Natural killer cell (primary cell): ENCODE measurements at regions not wholly inside any gene's neighbourhood (a gene's known extent, or its start where the extent isn't known, plus 50 kb on each side); places are given as distances from the start of the nearest gene placed in this dataset.

Source experiments
- ATAC-seq, 3 donors: fragments of 150-1000 bp in 2 of 3; fragments of 200-7000 bp in 1 of 3; cut with Tn5 transposase; 1 replicate in 1 of 3; 2 replicates in 2 of 3; pipeline ENCODE4 v1.10.0; 2021; ENCODE audit warnings: mild to moderate bottlenecking in 2 of 3, moderate library complexity in 2 of 3
- DNase-seq, 2 donors: peaks; one replicate each; pipeline versions ENCODE4 v3.0.0 to v3.0.0-alpha.2; 2013 to 2021; ENCODE audit warnings: mixed read lengths in 1 of 2
- H3K27ac ChIP-seq: one replicate; pipeline ENCODE4 v1.5.1; 2013; ENCODE audit warnings: mild to moderate bottlenecking, low read length
- H3K27me3 ChIP-seq: one replicate; pipeline ENCODE4 v1.6.1; 2013; ENCODE audit warnings: low read length; ENCODE audit not compliant: control insufficient read depth, insufficient read depth
- H3K36me3 ChIP-seq: one replicate; pipeline ENCODE4 v1.6.1; 2013; ENCODE audit warnings: low read length; ENCODE audit not compliant: control insufficient read depth, insufficient read depth
- H3K4me1 ChIP-seq: one replicate; pipeline ENCODE4 v1.6.1; 2013; ENCODE audit warnings: low read length; ENCODE audit not compliant: control insufficient read depth, insufficient read depth
- H3K4me3 ChIP-seq: one replicate; pipeline ENCODE4 v1.5.1; 2013; ENCODE audit warnings: low read length
- H3K9me3 ChIP-seq: one replicate; pipeline ENCODE4 v1.6.1; 2013; ENCODE audit warnings: low read length; ENCODE audit not compliant: control insufficient read depth, insufficient read depth
- H3K27ac Mint-ChIP-seq, 2 donors: one replicate each; pipeline ENCODE4 v1.8.0; 2022; ENCODE audit warnings: mild to moderate bottlenecking in 2 of 2, mixed read lengths in 2 of 2, moderate library complexity in 1 of 2
- H3K27me3 Mint-ChIP-seq, 2 donors: one replicate each; pipeline ENCODE4 v1.8.0; 2022; ENCODE audit warnings: low read depth in 2 of 2, mixed read lengths in 2 of 2
- H3K36me3 Mint-ChIP-seq: one replicate; pipeline ENCODE4 v1.8.0; 2022; ENCODE audit warnings: mixed read lengths
- H3K4me1 Mint-ChIP-seq, 2 donors: one replicate each; pipeline ENCODE4 v1.8.0; 2022; ENCODE audit warnings: mixed read lengths in 2 of 2
- H3K4me3 Mint-ChIP-seq: one replicate; pipeline ENCODE4 v1.8.0; 2022; ENCODE audit warnings: mild to moderate bottlenecking, moderate library complexity, mixed read lengths
- H3K9me3 Mint-ChIP-seq, 2 donors: one replicate each; pipeline ENCODE4 v1.8.0; 2022; ENCODE audit warnings: mixed read lengths in 2 of 2
- CTCF ChIP-seq: fragments of 200-600 bp; IDR thresholded peaks from one replicate; pipeline ENCODE4 v1.8.0; 2022; ENCODE audit warnings: antibody characterized with exemption
- WGBS: methylation state at CpG from one replicate; pipeline ENCODE4 v1.1.7; 2013; ENCODE audit warnings: missing lambda C conversion rate; ENCODE audit not compliant: insufficient coverage; 5-methylcytosine and 5-hydroxymethylcytosine counted together
- intact Hi-C: fragments of 100-400 bp; cut with micrococcal nuclease; formaldehyde crosslinking; loops from one replicate; pipeline ENCODE4 v1.14.2; 2022

GRCh38 chr5:24862117-24862516 is 217.3 kb upstream of the CDH10 start:
- Histone ChIP-seq H3K9me3 (peaks cover 9% of the 10 kb centered on the region), H3K27ac (no peak overlapping the region), H3K36me3 (no peaks in the 10 kb centered on the region), H3K27me3 (no peaks in the 10 kb centered on the region), H3K4me3 (no peak overlapping the region), H3K4me1 (no peaks in the 10 kb centered on the region)
- Mint-ChIP-seq H3K27ac (no peak overlapping the region), H3K27me3 (no peaks in the 10 kb centered on the region), H3K4me3 (no peak overlapping the region), H3K36me3 (peaks cover 7% of the 10 kb centered on the region), H3K9me3 (peaks cover 8 to 16% of the 10 kb centered on the region in 2 donors), H3K4me1 (no peaks in the 10 kb centered on the region)
- no CpG with 5 or more reads among the region's 3 CpGs for WGBS
- ATAC-seq (no peak), DNase-seq (no peak)
- no peak for TF ChIP-seq CTCF
- intact Hi-C loops: no loop called here

- Mint-ChIP-seq H3K36me3 (peaks cover 9% of the 10 kb centered on the region), H3K27ac (no peak overlapping the region), H3K27me3 (no peaks in the 10 kb centered on the region), H3K9me3 (peaks cover 0 to 6% of the 10 kb centered on the region in 2 donors), H3K4me3 (no peak overlapping the region), H3K4me1 (no peaks in the 10 kb centered on the region)
- Histone ChIP-seq H3K4me3 (no peak overlapping the region), H3K4me1 (no peaks in the 10 kb centered on the region), H3K27ac (no peak overlapping the region), H3K36me3 (no peaks in the 10 kb centered on the region), H3K27me3 (no peaks in the 10 kb centered on the region), H3K9me3 (peaks cover 4% of the 10 kb centered on the region)
- TF ChIP-seq CTCF: no peak
- no peak for DNase-seq
- WGBS: 82% methylated on average over 3 of the region's 4 CpGs
- intact Hi-C loops: no loop called here
- no peak for ATAC-seq
Observed at GRCh38 chr5:24855485-24855884, 210.7 kb upstream of the CDH10 start.

- intact Hi-C loops: no loop called here
- no peaks in the 10 kb centered on the region for H3K4me1 ChIP-seq
- peaks cover 9% of the 10 kb centered on the region for H3K36me3 Mint-ChIP-seq
- no peaks in the 10 kb centered on the region for H3K27me3 ChIP-seq
- ATAC-seq (no peak), DNase-seq (no peak)
- no peak overlapping the region for H3K4me3 ChIP-seq
- 100% methylated on average over 1 of the region's 1 CpG for WGBS
- no peak overlapping the region for H3K27ac ChIP-seq
- H3K27me3 Mint-ChIP-seq: no peaks in the 10 kb centered on the region
- no peak overlapping the region for H3K4me3 Mint-ChIP-seq
- no peak overlapping the region for H3K27ac Mint-ChIP-seq
- peaks cover 4% of the 10 kb centered on the region for H3K9me3 ChIP-seq
- no peaks in the 10 kb centered on the region for H3K36me3 ChIP-seq
- TF ChIP-seq CTCF: no peak
- peaks cover 0 to 6% of the 10 kb centered on the region in 2 donors for H3K9me3 Mint-ChIP-seq
- H3K4me1 Mint-ChIP-seq: no peaks in the 10 kb centered on the region
Observed at GRCh38 chr5:24854850-24855249, 210.1 kb upstream of the CDH10 start.

- H3K36me3 ChIP-seq: no peaks in the 10 kb centered on the region
- H3K4me1 ChIP-seq: no peaks in the 10 kb centered on the region
- H3K4me1 Mint-ChIP-seq: no peaks in the 10 kb centered on the region
- no peak for TF ChIP-seq CTCF
- H3K27ac Mint-ChIP-seq: no peak overlapping the region
- DNase-seq (no peak), ATAC-seq (no peak)
- peaks cover 9% of the 10 kb centered on the region for H3K36me3 Mint-ChIP-seq
- peaks cover 4% of the 10 kb centered on the region for H3K9me3 ChIP-seq
- H3K4me3 Mint-ChIP-seq: no peak overlapping the region
- no peak overlapping the region for H3K27ac ChIP-seq
- intact Hi-C loops: no loop called here
- peaks cover 0 to 6% of the 10 kb centered on the region in 2 donors for H3K9me3 Mint-ChIP-seq
- H3K27me3 ChIP-seq: no peaks in the 10 kb centered on the region
- no peak overlapping the region for H3K4me3 ChIP-seq
- H3K27me3 Mint-ChIP-seq: no peaks in the 10 kb centered on the region
Observed at GRCh38 chr5:24854350-24854749, 209.6 kb upstream of the CDH10 start.
